ENCODE measurements at regions not wholly inside any gene's neighbourhood (a gene's known extent, or its start where the extent isn't known, plus 50 kb on each side); places are given as distances from the start of the nearest gene placed in this dataset.

- Histone ChIP-seq H3K36me3 (ENCODE audit: control insufficient read depth, insufficient read depth, low read length) (no peaks in the 10 kb centered on the region), H3K27me3 (replicated peaks; ENCODE audit: control insufficient read depth, insufficient read depth, low read length) (peaks cover 1% of the 10 kb centered on the region), H3K4me3 (replicated peaks; ENCODE audit: low read depth, low read length) (no peak overlapping the region)
- TF ChIP-seq CTCF (IDR thresholded peaks at IDR 0.05; ENCODE audit: insufficient read depth, low read length, poor library complexity, severe bottlenecking), result no peak
- no peak for DNase-seq (ENCODE audit: extremely low read depth, insufficient read length)
These were observed 419.2 kb downstream of the BUD13 start for GRCh38 chr11:116353589-116353988.

- Histone ChIP-seq H3K27me3 (replicated peaks; ENCODE audit: control insufficient read depth, insufficient read depth, low read length) (peaks cover 1% of the 10 kb centered on the region), H3K4me3 (replicated peaks; ENCODE audit: low read depth, low read length) (no peak overlapping the region), H3K36me3 (ENCODE audit: control insufficient read depth, insufficient read depth, low read length) (no peaks in the 10 kb centered on the region)
- TF ChIP-seq CTCF (IDR thresholded peaks at IDR 0.05; ENCODE audit: insufficient read depth, low read length, poor library complexity, severe bottlenecking), result no peak
- no peak for DNase-seq (ENCODE audit: extremely low read depth, insufficient read length)
These were observed 419.9 kb downstream of the BUD13 start for GRCh38 chr11:116352881-116353280.

GRCh38 chr11:116348226-116348625 lies 424.6 kb downstream of the BUD13 start:
- no peaks in the 10 kb centered on the region for H3K36me3 ChIP-seq (ENCODE audit: control insufficient read depth, insufficient read depth, low read length)
- no peak for DNase-seq (ENCODE audit: extremely low read depth, insufficient read length)
- no peak for TF ChIP-seq CTCF (IDR thresholded peaks at IDR 0.05; ENCODE audit: insufficient read depth, low read length, poor library complexity, severe bottlenecking)
- H3K4me3 ChIP-seq (replicated peaks; ENCODE audit: low read depth, low read length), result no peak overlapping the region
- no peaks in the 10 kb centered on the region; the same call in none of the 2 replicates for H3K27me3 ChIP-seq (replicated peaks; ENCODE audit: control insufficient read depth, insufficient read depth, low read length)

- TF ChIP-seq CTCF (IDR thresholded peaks at IDR 0.05; ENCODE audit: insufficient read depth, low read length, poor library complexity, severe bottlenecking), result no peak
- Histone ChIP-seq H3K4me3 (replicated peaks; ENCODE audit: low read depth, low read length) (no peak overlapping the region), H3K27me3 (replicated peaks; ENCODE audit: control insufficient read depth, insufficient read depth, low read length) (no peaks in the 10 kb centered on the region; the same call in none of the 2 replicates), H3K36me3 (ENCODE audit: control insufficient read depth, insufficient read depth, low read length) (no peaks in the 10 kb centered on the region)
- no peak for DNase-seq (ENCODE audit: extremely low read depth, insufficient read length)
These were observed 427.2 kb downstream of the BUD13 start for GRCh38 chr11:116345575-116345974.

- DNase-seq (ENCODE audit: extremely low read depth, insufficient read length), result no peak
- no peak for TF ChIP-seq CTCF (IDR thresholded peaks at IDR 0.05; ENCODE audit: insufficient read depth, low read length, poor library complexity, severe bottlenecking)
- no peaks in the 10 kb centered on the region for H3K36me3 ChIP-seq (ENCODE audit: control insufficient read depth, insufficient read depth, low read length)
- H3K27me3 ChIP-seq (replicated peaks; ENCODE audit: control insufficient read depth, insufficient read depth, low read length), result no peaks in the 10 kb centered on the region; the same call in none of the 2 replicates
- no peak overlapping the region for H3K4me3 ChIP-seq (replicated peaks; ENCODE audit: low read depth, low read length)
These were observed 428.2 kb downstream of the BUD13 start for GRCh38 chr11:116344601-116345000.

- H3K4me3 ChIP-seq (replicated peaks; ENCODE audit: low read depth, low read length), result no peak overlapping the region
- no peaks in the 10 kb centered on the region for H3K36me3 ChIP-seq (ENCODE audit: control insufficient read depth, insufficient read depth, low read length)
- no peak for TF ChIP-seq CTCF (IDR thresholded peaks at IDR 0.05; ENCODE audit: insufficient read depth, low read length, poor library complexity, severe bottlenecking)
- H3K27me3 ChIP-seq (replicated peaks; ENCODE audit: control insufficient read depth, insufficient read depth, low read length), result no peaks in the 10 kb centered on the region; the same call in none of the 2 replicates
- DNase-seq (ENCODE audit: extremely low read depth, insufficient read length), result no peak
These were observed 429.5 kb downstream of the BUD13 start for GRCh38 chr11:116343270-116343669.
